ENCODE measurements at regions not wholly inside any gene's neighbourhood (a gene's known extent, or its start where the extent isn't known, plus 50 kb on each side); places are given as distances from the start of the nearest gene placed in this dataset.

DNA sequence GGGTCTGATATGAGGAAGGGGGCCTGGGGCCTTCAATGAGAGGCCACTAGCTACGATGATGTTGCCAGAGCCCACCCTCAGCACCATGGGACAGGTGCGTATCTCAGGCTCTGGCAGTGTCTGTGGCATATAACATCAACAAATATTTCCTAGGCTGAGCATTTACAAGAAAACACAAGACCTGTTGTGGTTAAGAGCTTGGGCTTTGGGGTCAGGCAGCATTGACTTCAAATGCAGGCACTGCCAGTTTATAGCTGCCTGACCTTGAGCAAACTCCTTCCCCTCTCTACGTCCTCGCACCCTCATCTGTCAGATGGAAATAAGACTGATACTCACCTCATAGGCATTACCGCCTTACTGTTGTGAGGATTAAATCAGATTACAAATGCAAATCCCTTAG lies 156.0 kb downstream of the KATNAL1 start:
- no peak for DNase-seq

DNA sequence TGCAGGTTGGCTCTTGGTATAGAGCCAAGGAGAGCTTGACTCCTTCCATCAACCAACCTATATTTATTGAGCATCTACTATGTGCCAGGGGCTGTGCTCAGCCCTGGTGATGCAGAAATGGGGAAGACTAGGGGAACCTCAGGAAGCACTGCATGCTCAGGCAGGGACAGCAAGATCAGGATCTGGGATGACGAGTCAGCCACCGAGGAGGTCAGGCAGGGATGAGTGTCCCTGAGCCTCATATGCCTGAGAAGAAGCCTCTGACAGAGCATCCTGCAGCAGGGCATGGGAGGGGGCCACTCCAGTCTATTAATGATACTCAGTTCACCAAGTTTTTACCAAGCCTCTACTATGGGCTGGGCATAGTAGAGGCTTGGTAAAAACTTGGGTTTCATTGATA lies 158.1 kb downstream of the KATNAL1 start:
- DNase-seq = no peak

DNA sequence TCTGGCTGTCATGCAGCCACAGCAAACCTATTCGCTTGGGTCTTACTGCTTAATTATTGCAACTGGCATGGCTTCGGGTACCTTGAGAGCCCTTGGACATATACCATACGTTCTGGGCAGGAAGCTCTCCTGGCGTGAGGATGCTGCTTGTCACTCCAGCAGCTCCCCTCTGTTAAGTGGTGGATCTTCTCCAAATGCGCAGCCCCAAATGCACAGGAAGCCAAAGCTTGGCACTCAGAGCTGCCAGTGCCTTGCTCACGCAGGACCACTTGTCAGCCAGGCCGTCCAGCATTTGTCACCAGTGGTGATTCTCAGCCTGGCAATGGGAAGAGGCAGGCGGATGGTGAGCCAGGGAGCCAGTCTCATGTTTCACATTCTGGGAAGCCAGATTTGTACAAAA lies 158.6 kb downstream of the KATNAL1 start:
- DNase-seq = no peak

DNA sequence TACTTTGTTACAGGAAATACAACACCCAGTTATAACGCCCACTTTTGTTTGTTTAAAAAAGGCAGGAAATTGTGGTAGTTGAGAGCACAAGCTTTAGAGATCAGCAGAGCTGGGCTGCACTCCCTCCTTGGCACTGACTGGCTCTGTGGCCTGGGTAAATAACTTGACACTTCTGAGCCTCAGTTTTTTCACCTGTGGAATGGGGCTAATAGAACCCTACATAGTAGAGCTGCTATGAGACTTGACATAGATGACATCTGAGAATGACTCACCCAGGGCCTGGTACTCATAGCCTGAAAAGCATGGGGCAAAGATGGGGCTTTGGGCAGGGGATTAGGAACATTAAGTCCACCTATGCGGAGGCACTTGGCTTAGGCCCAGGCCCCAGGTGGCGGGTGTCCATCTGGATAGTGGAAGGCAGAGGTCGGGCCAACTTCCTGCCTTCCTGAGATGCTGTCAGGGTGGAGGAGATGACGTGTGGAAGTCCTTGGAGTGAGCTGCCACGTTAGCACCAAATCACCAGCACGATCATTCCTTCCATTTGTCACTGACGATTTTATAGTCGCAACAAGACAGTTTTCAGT lies 159.1 kb downstream of the KATNAL1 start:
- DNase-seq = no peak

DNA sequence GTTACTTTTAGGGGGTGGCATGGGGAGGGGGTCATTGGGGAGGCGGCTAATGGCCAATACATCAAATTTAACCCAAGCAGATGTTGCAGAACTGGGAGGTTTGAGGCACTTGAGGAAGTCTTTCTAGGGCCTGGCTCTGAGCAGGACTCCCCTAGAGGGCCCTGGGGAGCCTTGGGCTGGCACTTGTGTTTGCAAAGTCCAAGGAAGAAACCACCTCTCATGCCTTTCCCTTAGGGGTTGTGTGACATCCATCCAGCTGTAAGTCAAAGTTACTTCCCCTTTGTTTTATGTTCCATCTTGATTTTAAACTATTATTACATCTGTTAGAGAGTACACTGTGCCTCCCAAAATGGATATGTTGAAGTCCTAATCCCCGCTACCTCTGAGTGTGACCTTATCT lies 159.9 kb downstream of the KATNAL1 start:
- DNase-seq = no peak

DNA sequence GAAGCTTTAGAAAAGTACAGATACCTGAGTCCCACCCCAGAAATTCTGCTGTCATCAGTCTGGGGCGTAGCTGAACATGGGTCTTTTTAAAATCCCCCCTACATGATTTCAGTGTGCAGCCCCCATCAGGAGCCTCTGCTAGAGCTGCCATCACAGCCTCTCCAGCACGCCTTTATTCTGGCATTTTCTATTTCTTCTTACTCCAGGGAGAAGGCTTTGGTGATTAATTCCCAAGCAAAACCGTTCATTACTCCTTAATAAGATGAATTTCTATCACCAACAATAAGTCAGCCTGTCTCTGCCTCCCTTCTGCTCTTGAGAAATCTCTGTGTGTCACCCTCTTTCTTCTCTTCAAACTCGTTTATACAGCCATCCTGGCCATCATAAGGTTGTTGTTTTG lies 160.3 kb downstream of the KATNAL1 start:
- DNase-seq = no peak

DNA sequence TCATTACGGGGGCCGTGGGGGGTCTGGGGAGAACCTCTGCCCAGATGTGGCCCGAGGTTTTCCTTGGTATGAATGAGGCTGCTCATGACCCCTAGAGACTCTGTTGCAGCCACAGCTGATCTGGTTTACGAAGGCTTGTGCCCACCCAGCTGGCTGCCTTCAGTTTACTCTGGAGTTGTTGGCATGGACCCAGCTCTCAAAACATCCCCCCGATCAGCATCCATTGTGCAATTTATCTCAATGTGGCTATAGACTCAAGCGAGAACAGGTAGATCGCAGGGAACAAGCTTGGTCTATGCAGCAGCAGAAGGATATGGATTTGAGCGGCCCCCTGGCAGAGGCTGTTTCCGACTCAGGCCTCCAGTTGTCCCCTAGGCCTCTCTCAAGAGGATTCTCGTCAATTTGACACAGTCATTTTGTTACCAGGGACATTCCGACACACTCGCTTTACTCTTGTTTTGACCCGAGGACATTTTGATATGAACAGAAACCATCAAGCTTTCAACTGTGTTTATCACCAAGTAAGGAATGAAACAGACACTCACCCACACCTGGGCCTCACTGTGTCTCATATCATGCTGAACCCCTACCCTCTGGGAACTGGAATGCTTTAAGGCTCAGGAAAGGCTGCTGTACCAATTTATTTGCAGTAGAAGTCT lies 161.5 kb downstream of the KATNAL1 start:
- no peak for DNase-seq

DNA sequence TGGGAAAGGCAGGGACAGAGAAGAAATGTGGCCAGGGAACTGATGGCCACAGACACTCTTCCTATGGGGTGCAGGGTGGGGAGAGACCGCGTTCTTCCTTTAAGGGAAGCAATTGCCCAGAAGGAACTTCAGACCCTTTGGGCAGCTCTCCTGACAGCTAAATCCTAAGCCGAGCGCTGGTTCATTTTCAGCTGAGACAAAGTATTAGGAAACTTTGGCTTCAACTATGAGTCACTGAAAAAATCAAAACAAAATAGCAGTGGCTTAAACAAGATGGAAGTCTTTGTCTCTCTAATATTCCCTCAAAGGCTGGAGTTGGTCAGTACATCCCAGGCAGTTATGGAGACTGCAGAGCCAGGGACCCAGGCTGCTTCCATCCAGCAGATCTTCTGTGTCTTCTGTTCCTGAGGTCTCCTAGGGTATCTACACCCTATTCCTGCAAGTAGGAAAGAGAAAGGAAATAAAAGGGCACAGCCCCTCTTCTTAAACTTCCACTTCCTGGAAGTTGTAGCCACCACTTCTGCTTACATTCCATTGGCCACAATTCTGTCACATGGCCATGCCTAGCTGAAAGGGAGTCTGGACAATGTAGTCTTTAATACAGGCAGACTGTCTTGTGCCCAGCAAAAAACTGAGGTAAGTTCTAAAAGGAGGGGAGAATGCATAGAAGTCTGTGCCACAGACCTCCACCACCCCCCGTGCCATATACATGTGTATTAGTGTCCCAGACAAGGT lies 163.5 kb downstream of the KATNAL1 start:
- DNase-seq = no peak

DNA sequence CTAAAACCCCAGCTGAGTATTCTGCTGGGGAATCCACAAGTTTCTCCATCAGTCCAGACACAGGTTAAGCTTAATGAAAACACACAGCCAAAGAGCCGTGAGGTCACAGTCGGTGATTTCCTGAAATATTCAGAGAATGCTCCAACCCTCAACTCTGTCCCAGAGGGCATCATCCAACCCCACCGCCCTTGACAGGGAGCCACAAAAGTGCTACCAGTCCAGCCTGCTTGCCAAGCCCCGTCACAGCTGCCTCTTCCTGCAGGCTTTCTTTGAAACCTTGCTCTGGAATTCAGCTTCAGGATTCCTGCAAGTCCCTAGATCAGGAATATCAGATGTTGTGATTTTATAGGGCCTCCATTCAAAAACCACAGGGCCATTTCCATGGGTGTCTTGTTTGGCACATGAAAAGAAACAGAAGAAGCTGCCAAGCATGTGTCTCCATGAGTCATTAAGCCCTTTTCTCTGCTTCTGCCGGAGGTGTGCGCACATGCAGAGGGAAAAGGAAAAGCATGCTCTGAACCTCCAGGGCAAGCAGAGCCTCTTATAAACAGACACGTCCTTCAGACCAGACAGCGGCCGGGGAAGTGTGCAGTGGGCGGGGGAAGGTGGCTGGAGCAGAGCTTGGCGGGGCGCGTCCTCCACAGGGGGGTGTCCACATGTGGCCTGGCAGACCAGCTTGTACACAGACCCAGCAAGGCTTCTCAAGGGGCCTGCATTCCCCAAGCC lies 164.7 kb downstream of the KATNAL1 start:
- DNase-seq = peak; percentile 84

DNA sequence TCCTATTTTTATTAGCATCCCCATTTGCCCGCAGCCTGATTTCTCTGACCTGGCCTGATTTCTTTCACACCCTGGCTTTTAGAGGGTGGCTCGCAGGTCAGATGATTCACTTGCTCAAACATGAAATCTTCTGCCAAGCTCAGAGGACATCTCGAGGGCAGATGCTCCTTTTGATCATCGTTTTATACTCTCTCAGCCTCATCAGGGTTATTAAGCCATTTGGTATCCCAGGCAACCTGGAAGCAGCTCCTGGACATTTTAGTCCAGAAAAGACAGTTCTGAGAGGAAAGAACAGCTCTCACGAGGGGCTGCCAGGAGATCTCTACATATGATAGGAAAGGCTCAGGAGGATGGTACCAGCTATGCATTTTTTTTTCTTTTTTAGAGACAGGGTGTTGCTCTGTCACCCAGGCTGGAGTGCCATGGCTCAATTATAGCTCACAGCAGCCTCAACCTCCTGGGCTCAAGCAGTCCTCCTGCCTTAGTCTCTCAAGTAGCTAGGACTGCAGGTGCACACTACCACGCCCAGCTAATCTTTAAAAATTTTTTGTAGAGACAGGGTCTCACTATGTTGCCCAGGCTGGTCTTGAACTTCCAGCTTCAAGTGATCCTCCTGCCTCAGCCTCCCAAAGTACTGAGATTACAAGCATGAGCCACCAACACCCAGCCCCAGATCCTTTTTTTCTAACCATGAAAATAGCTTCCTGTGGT lies 165.4 kb downstream of the KATNAL1 start:
- no peak for DNase-seq

DNA sequence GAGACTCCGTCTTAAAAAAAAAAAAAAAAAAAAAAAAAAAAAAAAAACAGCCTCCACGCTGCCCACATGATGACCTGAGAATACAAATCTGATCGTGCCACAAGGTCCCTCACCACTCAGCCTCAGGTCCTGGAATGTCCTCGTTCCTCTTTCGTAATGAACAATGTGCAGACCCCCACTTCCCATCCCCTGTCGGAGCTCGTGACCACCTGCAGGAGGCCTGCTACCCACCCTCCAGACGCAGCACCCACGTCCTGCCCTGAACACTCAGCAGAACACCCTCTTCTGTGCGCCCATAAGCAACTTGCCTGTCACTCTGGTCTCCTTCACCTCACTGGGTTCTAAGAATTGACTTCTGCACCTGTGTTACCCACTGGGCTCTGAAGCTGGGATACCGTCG lies 166.4 kb downstream of the KATNAL1 start:
- DNase-seq = no peak

DNA sequence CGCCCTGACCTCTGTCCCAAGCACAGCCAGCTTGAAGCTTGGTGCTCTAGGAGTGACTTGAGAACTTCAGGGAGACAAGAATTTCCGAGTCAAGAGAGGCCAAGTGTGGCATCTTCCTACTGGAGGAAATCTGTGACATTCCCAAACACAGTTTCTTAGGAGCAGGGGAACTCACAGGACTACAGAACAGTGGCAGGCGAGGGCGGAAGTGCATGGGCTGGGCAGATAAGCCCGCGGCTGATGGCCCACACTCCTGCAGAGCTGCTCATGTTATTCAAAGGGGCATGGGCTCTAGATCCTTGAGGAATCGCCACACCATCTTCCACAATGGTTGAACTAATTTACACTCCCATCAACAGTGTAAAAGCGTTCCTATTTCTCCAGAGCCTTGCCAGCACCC lies 168.8 kb downstream of the KATNAL1 start:
- DNase-seq = no peak

DNA sequence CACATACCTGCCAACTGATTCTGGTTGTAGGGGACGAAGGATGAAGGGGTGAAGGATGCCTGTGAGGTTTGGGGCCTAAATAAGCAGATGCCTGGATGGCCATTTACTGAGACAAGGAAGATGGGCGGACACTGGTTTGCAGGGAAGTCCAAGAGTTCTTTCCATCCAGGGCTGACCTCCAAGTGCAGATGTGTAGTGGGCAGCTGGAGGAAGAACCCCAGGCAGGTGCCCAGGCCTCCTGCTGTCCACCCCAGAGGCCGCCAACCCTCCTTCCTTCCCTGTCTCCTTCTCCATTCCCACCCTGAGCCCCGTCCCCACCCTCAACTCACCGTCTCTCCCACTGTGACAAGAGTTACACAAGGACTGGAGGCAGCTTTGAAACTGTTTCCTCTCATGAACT lies 171.5 kb downstream of the KATNAL1 start:
- DNase-seq = no peak

DNA sequence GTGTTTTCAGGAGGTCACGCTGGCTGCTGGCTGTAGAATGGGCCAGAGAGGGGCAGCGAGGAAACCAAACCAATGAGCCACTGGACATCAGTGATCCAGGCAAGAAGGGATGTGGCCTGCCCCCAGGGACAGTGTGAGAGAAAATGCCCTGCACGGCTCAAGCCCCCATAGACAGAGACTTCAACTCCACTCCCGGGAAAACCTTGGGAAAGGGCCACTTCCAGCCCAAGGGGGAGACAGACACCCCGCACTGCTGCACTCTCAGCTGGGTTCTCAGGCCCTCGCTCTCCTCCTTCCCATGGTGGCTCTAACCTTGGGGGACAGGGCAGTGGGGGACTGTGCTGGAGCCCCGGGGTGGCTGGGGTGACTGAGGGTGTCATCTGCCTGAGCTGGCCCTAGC lies 172.0 kb downstream of the KATNAL1 start:
- DNase-seq = no peak

DNA sequence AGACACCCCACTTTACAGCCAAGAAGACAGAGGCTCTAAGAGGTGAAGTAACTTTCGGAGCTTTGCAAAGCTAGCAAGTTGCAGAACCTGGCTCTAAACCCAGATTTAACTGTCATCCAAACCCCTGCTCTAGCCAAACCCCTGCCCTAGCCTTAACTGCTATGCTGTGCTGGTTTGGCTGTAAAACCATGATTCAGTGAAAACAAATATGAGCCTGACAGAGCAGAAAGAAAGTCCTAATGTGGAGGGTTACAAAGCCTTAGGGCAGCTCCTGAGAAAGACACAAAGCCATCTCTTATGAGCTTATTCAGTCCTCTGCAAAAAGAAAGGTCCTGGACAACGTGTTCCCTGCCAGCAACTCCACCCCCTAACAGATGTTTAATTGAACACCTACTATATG lies 172.8 kb downstream of the KATNAL1 start:
- no peak for DNase-seq

DNA sequence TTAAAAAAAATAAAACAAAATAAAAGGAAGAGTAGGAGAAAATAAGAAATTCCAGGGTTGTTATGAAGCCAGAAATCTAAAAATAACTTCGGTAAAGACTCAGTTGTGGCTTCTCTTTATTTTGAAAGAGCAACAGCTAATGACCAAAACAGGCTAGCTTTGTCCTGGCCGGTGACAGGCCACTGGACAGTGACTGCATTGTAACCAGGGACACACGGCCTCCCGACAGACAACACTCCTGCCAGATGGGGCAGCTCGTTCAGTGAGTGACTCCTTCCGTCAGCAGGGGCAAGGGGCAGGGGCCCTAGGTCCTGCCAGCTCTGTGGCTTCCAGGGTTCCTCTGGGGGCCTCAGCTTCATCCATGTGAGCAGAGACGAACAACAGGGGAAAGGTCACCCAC lies 173.4 kb downstream of the KATNAL1 start:
- no peak for DNase-seq

DNA sequence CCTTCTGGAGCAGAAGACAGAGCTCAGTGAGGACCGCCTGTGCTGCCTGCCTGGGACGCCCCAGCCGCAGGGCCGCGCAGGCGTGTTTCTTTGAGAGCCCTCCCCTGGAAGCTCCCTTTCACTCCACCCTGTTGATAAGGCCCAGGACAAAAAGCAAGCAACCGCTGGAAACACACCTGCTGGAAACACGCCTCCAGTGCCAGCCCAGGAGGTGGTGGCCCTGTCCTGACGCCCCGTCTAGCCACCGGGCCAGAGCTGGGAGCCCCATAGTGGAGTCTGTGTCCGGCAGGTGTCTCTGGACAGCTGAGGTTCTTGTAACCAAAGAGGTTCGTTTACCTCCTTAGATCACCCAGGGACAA lies 173.8 kb downstream of the KATNAL1 start:
- DNase-seq = no peak

DNA sequence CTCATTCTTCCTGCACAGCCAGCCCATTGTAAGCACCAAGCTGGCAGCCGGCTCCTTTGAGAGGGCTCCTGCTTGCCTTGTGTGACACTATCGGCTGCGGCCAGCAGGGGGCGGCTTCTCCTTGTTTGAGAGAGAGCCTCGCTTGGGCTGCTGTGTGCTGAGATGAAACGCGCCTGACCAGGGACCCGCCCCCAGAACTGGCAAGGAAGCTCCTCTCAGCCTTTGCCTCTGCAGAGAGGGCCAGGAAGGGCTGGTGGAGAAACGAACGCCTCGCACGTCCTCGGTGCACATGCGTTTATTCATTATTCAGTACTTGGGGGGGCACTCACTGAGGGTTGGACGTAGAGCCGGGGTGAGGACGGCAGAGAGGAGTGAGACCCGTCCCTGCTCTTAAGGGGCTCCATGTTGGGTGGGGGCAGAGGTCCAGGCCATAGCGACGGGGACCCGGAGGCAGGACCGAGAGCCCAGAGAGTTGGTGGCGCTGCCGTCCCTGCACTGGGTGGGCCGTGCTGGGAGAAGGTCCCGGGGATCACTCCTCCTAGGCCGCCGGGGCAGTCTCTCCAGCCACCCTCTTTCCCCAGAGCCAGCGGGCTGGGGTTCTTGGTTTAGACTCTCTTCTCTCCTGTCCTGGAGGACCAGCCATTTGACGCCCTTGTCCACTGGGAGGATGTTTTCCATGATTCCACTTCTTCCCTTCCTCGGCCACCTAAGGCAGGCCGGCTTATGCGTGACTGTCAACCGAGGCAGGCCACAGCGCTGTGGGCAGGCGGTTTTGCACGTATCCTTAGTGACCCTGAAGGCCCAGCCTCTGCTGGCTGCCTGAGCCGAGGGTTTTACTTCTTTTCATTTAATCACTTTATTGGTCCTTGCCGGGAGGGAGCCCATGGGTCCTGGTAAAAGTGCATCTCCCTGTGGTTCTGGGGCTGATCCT lies 174.5 kb downstream of the KATNAL1 start:
- DNase-seq = peak; percentile 82

DNA sequence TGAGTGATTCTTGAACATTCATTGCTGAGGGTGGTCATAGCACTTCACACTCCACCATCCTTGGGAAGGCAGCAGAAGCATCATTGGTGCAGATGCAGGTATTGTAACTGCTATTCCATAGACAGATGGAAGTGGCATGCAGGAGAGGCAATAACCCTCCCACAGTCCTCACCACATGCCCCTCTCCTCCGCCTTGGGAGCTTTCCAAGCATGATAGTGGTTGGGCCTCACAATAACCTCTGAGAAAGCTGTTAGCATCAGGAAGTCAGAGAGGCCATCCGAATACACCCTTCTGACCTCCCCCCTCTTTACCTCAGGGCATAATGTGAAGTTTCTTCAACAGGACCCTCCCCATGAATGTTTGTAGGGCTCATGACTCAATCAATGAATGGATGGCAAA lies 177.9 kb downstream of the KATNAL1 start:
- no peak for DNase-seq

DNA sequence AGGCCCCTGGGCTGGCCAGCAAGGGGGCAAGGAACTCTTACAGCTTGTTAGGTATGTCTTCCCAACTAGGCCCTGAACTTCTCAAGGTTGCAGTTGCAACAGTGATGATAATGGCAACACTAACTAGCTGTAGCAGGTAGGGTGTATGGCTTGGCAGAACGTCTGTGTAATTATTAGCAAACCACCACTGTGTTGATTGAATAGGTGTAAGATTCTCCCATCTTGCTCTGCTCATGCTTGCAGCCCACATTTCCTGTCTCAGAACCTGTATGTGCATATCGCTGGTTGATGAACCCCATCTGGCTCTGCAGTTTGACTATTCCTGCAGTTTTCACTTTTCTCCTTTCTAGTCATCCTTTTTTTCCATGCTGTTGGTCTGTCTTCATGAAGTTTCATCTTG lies 178.8 kb downstream of the KATNAL1 start:
- no peak for DNase-seq

DNA sequence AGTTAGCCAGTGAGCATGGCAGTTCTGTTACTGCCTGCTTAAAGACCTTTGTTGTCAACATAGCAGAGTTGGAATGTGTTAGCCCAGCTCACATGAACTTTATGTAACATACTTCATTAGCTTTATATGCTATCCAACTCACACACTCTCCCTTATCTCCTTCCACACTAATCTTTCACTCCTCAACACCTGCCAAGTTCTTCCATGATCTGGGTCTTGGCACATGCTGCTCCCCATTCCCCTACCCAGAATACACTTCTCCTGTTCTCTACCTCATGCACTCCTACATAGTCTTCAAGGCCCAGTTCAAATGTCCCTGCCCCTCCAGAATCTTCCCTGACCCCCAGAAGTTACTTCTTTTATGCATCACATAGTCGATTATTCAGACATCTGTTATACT lies 179.3 kb downstream of the KATNAL1 start:
- DNase-seq = no peak

DNA sequence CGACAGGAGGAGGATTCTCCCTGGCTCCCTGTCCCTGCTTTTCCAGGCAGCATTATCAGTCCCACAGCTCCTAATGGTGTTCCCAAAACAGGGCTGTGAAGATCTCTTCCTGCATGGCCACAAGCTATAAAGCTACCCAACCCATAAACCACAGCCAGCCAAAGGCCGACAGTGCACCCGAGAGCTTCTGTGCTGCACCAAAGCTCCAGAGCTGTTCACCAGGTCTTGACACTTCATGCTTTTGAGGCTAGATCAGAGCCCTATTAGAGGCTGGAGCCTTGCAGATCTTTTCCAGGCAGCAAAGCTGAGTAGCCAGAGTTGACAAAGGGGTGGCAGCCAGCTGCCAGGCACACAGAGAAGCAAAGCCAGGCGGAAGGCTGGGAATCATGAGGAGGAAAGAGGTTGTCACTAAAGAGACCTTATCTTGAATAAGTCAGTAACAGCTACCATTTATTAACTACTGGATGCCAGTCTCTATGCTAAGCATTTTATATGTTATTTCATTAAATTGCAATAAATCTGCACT lies 180.4 kb downstream of the KATNAL1 start:
- no peak for DNase-seq
